Femur (tissue), 1 donor: ENCODE measurements at regions not wholly inside any gene's neighbourhood (a gene's known extent, or its start where the extent isn't known, plus 50 kb on each side); places are given as distances from the start of the nearest gene placed in this dataset.
A peak's percentile ranks its signal among the peaks of the same experiment; 100 is the strongest.

Source experiments
- DNase-seq: peaks from one replicate; pipeline ENCODE4 v3.0.0-alpha.2; 2017

GRCh38 chr2:235371018-235371417, 122.8 kb upstream of the AGAP1 start:
- no peak for DNase-seq

- no peak for DNase-seq
Observed at GRCh38 chr2:235373171-235373570, 120.7 kb upstream of the AGAP1 start.

DNA sequence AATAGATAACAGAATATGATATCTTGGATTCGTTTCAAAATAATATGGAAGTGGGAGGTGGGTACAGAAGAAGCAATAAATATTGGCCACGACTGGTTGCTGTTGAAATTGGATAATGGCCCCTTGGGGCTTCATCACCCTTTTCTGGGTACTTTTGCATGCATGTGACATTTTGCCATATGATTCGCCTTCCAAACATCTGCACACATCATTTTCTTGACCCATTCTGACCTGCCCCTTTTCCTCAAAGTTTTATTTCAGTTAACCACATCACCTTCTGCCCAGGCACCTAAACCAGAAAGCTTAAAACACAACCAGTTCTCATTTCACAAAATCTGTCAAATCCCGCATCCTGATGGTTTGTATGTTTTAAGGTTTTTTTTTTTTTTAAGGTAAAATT, 116.7 kb upstream of the AGAP1 start:
- DNase-seq, result no peak

GRCh38 chr2:235378246-235378645, 115.6 kb upstream of the AGAP1 start:
- DNase-seq, result no peak

DNA sequence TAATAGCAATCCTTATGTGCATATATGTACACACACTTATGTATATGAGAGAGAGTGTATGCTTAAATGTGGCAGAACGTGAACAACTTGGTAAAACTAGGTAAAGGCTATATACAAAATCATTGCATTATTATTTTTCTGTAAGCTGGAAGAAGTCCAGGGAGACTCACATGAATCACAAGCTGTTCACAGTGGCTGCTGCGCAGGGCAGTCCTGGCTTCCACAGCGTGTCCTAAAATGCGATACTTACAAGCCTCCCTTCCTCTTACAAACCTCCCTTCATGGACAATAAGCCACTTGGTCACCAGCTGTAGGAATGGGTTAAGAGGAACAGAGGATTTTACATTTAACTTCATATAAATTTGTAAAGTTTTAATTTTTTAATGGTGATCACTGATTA, 114.9 kb upstream of the AGAP1 start:
- DNase-seq, result no peak

GRCh38 chr2:235381261-235381912, 112.5 kb upstream of the AGAP1 start:
- DNase-seq, result no peak

DNA sequence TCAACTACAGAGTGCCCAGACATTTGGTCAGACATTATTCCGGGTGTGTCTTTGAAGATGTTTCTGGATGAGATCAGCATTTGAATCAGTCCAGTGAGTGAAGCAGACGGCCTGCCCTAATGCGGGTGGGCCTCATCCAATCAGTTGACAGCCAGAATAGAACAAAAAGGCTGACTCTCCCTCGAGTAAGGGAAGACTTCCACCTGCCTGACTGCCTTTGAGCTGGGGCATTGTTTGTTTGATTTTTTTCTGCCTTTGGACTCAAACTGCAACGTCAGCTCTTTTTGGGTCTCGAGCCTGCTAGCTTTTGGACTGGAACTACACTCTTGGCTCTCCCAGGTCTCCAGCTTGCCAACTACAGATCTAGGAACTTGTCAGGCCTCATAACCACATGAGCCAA, 111.7 kb upstream of the AGAP1 start:
- DNase-seq, result peak; percentile 51

- DNase-seq, result no peak
Observed at GRCh38 chr2:235382601-235383000, 111.2 kb upstream of the AGAP1 start.

DNA sequence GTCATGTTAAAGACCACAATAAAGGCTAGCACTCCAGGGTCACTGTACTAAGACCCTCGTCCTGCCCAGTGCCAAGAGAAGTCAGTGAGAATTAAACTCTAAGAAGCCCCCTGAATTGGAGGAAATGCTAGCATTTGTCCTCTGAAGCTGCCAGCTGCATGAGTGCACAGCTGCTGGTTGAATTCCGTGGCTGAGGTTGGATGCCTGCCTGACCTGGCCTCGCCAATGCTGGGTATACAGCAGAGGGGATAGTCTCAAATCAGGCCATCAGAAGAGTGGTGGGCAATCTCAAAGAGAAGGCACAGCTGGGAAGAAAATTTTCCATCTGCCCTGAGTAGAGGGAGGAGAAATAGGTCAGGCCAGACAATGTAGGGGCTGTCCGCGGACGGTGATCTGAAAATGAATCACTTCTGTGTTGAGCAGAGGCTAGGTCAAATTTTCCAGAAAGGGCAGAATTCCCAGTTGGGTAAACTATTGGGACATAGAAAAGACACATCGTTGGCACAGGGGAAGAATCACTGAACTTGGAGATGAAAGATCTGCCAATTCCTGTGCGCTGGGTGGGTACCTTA, 110.5 kb upstream of the AGAP1 start:
- peak; percentile 43 for DNase-seq

- DNase-seq, result peak; percentile 32
Observed at GRCh38 chr2:235384624-235385023, 109.2 kb upstream of the AGAP1 start.

- DNase-seq, result no peak
Observed at GRCh38 chr2:235389626-235390025, 104.2 kb upstream of the AGAP1 start.

DNA sequence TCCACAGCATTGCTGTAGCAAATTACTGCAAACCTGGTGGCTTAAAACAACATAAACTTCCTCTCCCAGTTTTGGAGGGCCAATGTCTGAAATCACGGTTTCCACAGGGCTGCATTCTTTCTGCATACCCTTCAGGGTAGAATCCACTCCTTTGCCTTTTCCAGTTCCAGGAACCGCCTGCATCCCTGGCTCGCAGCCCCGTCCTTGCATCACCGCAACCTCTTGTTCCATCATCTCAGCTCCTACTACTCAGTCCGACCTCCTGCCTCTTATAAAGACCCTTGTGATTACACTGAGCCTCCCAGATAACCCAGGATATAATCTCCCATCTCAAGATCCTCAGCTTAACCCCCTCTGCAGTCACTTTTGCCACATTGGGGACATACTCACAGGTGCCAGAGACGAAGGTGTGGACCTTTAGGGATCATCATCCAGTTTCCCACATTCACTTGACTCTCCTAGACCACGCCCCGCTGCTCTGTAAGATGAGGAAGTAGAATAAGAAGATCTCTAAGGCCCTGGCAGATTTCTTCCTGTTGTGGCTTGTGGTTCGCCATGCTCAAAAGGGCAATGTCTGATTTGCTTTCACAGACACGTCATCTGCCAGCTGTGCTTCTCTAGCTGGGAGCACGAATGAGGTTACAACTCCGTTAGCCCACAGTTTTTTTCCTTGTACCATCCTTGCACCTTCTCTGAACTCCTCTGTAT, 103.6 kb upstream of the AGAP1 start:
- peak; percentile 54 for DNase-seq

GRCh38 chr2:235390816-235391194, 103.0 kb upstream of the AGAP1 start:
- no peak for DNase-seq

- no peak for DNase-seq
Observed at GRCh38 chr2:235391921-235392615, 101.8 kb upstream of the AGAP1 start.

DNA sequence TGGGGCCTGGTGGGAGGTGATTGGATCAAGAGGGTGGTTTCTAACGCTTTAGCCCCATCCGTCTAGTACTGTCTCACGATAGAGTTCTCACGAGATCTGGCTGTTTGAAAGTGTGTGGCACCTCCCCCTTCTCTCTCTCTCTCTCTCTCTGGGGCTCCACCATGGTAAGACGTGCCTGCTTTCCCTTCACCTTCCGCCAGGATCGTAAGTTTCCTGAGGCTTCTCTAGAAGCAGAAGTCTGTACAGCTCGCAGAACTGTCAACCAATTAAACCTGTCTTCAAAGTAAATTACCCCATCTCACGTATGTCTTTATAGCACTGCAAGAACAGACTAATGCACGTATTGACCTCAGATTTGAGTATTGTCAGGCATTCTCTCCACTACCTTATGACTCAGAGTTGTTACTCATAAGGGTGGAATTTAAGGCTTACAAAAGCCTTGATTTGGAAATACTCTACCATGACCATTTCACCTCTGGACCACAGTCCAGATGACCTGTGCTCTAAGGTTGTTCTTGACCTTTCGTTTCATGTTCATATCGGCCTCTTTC, 99.5 kb upstream of the AGAP1 start:
- DNase-seq, result no peak

DNA sequence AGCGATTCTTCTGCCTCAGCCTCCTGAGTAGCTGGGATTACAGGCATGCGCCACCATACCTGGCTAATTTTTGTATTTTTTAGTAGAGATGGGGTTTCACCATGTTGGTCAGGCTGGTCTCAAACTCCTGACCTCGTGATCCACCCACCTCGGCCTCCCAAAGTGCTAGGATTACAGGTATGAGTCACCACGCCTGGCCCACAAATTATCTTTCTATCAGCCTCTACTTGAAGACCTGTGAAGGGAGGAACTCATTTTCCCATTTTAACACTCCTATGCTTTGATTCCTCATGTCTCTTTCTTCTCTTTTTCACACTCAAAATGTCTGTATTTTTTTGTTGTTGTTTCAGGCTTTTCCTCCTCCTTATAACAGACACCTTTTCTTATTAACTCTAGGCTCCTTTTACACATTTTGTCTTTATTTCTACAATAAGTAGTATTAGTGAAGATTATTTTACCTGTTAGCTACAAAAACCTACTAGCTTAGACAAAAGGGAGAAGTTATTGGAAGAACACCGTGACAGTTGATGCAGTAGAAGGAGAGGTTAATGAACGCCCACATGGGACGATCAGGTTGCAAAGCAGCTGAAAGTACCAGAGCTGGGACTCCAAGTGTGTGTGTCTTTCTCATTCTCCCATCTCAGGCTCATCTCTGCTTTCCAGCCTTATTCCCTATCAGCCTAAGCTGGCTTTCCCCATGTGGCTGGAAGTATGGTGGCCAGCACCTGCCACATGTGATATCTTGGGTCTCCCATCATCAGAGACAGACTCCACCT, 97.6 kb upstream of the AGAP1 start:
- DNase-seq, result no peak

DNA sequence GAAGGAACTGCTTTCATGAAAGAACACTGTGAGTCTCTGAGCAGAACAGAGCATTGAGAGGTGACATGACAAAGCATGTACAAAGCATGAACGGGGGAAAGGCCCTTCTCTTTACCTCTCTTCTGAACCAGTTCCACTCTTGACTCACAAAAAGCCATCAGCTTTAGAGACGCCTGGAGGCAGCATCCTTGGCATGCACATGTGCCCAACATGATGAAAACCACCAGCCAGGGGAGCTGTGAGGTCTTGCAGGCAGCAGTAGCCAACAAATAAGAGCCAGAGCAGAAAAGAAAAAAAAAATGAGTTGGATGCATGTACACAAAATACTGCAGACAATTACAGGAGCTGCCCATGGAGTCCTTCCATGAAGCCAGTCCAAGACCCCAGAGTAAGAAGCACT, 95.5 kb upstream of the AGAP1 start:
- no peak for DNase-seq

GRCh38 chr2:235399895-235400294, 93.9 kb upstream of the AGAP1 start:
- DNase-seq, result no peak

- no peak for DNase-seq
Observed at GRCh38 chr2:235402422-235402821, 91.4 kb upstream of the AGAP1 start.

- no peak for DNase-seq
Observed at GRCh38 chr2:235405612-235406361, 88.1 kb upstream of the AGAP1 start.

DNA sequence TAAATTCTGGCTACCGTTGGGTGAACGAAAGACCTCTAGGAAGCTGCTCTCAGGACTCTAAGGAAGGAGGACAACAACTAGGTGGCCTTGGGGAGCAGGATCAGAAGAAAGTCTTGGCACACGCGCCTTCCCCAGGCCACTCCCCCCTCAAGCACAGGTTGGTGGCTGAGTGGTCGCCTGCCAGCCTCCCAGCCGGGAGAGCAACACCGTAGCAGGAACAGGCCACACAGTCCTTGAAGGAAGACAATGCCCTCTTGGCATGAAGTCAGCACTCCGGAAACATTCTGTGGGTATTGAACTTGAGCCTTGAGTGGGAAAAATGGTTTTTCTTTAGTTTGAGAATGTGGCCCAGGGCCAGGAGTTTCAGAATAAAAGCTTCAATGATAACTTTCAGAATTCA, 87.4 kb upstream of the AGAP1 start:
- DNase-seq, result no peak

- no peak for DNase-seq
Observed at GRCh38 chr2:235411905-235412485, 81.8 kb upstream of the AGAP1 start.
